ENCODE measurements at regions not wholly inside any gene's neighbourhood (a gene's known extent, or its start where the extent isn't known, plus 50 kb on each side); places are given as distances from the start of the nearest gene placed in this dataset.

DNA sequence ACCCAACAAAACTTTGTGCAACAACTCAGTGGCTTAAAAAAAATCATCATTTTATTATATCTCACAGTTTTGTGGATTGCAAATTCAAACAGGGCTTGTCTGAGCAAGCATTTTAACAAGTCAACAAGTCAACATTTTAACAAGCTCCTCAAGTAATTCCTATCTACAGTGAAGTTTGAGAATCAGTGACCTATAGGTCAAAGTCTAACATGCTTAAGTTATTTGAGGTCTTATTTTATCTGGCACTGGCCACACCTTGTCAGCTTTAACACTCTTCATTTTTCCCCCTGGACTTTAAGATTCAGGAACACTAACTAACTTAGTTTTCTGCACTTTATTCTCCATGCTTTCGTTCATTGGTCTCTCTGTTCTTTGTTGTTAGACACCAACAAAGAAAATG is 71.2 kb upstream of the PELI2 start:
- Histone ChIP-seq H2AFZ (ENCODE audit: low read depth, low read length) (no peak overlapping the region), H3K4me1 (ENCODE audit: insufficient read depth, low read length) (peaks cover 4% of the 10 kb centered on the region), H3K27ac (ENCODE audit: low read depth, low read length) (no peak overlapping the region), H3K4me3 (ENCODE audit: insufficient read depth, low read depth, low read length) (no peak overlapping the region), H3K36me3 (ENCODE audit: insufficient read depth, low read length) (no peaks in the 10 kb centered on the region), H3K27me3 (ENCODE audit: insufficient read depth, low read length) (no peaks in the 10 kb centered on the region), H3K4me2 (ENCODE audit: low read length) (no peak overlapping the region), H3K79me2 (ENCODE audit: insufficient read depth, low read length) (no peaks in the 10 kb centered on the region), H3K9me3 (ENCODE audit: insufficient read depth, low read depth, low read length) (no peaks in the 10 kb centered on the region), H4K20me1 (ENCODE audit: insufficient read depth, low read length) (no peaks in the 10 kb centered on the region), H3K9ac (ENCODE audit: low read length) (no peak overlapping the region)
- no peak for TF ChIP-seq EZH2 (IDR thresholded peaks at IDR 0.05; ENCODE audit: insufficient read depth, low read length)
- no peak for TF ChIP-seq CTCF (IDR thresholded peaks at IDR 0.05; ENCODE audit: insufficient read depth, low read depth, low read length)
- Mint-ChIP-seq H3K27ac (ENCODE audit: unreplicated experiment) (no peak overlapping the region), H3K36me3 (ENCODE audit: low read depth, unreplicated experiment) (no peaks in the 10 kb centered on the region), H3K4me3 (ENCODE audit: unreplicated experiment) (no peak overlapping the region), H3K4me1 (ENCODE audit: low read depth, unreplicated experiment) (peaks cover 2% of the 10 kb centered on the region), H3K9me3 (ENCODE audit: unreplicated experiment) (no peaks in the 10 kb centered on the region), H3K27me3 (ENCODE audit: low read depth, unreplicated experiment) (peaks cover 2% of the 10 kb centered on the region)
- DNase-seq (ENCODE audit: low read depth) (no peak), FAIRE-seq (no peak)

DNA sequence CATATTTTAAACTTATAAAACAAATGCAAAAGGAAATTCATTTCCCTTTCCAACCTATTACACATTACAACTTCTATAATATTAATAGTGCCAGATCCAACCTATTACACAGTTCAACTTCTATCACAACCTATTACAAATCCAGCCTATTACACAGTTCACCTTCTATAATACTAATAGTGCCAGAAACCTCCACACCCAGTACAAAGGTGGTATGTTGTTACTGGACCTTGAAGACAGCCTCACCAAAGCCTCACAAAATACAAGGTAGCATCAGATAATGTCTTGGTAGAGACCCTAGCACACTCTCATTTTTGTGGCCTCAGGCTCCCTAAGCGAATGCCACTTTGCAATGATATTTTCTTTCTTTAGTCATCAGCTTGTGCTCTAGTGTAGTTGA is 68.7 kb upstream of the PELI2 start:
- no peaks in the 10 kb centered on the region for H3K36me3 Mint-ChIP-seq (ENCODE audit: low read depth, unreplicated experiment)
- H3K4me3 Mint-ChIP-seq (ENCODE audit: unreplicated experiment): no peak overlapping the region
- H3K4me3 ChIP-seq (ENCODE audit: insufficient read depth, low read depth, low read length): no peak overlapping the region
- no peaks in the 10 kb centered on the region for H3K27me3 ChIP-seq (ENCODE audit: insufficient read depth, low read length)
- no peak overlapping the region for H3K27ac ChIP-seq (ENCODE audit: low read depth, low read length)
- H4K20me1 ChIP-seq (ENCODE audit: insufficient read depth, low read length): no peaks in the 10 kb centered on the region
- no peak for FAIRE-seq
- DNase-seq (ENCODE audit: low read depth): no peak
- no peaks in the 10 kb centered on the region for H3K4me1 Mint-ChIP-seq (ENCODE audit: low read depth, unreplicated experiment)
- H3K27me3 Mint-ChIP-seq (ENCODE audit: low read depth, unreplicated experiment): peaks cover 2% of the 10 kb centered on the region
- H3K9me3 ChIP-seq (ENCODE audit: insufficient read depth, low read depth, low read length): no peaks in the 10 kb centered on the region
- no peaks in the 10 kb centered on the region for H3K36me3 ChIP-seq (ENCODE audit: insufficient read depth, low read length)
- H3K4me2 ChIP-seq (ENCODE audit: low read length): no peak overlapping the region
- no peak overlapping the region for H2AFZ ChIP-seq (ENCODE audit: low read depth, low read length)
- H3K79me2 ChIP-seq (ENCODE audit: insufficient read depth, low read length): no peaks in the 10 kb centered on the region
- no peaks in the 10 kb centered on the region for H3K9me3 Mint-ChIP-seq (ENCODE audit: unreplicated experiment)
- no peak overlapping the region for H3K27ac Mint-ChIP-seq (ENCODE audit: unreplicated experiment)
- peaks cover under 1% of the 10 kb centered on the region for H3K4me1 ChIP-seq (ENCODE audit: insufficient read depth, low read length)
- no peak overlapping the region for H3K9ac ChIP-seq (ENCODE audit: low read length)
- no peak for TF ChIP-seq CTCF (IDR thresholded peaks at IDR 0.05; ENCODE audit: insufficient read depth, low read depth, low read length)
- no peak for TF ChIP-seq EZH2 (IDR thresholded peaks at IDR 0.05; ENCODE audit: insufficient read depth, low read length)

DNA sequence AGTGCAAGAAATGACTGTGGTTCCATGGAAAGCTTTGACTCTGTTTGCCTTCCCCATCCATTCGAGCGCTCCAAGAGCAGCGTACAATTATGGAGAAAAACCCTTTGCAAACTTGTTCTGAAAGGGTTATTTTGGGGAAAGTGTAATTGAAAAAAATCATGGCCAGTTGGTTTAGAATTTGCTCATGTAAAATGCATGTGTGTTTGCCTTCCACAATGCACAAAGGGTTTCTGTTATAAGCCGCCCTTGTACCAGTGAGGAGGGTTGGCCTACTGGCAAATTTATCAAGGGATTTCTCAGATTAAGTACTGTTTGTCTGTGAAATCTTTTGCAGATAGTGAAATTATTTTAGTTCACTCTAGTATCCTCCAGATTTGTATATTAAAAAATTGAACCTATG is 62.7 kb upstream of the PELI2 start:
- Histone ChIP-seq H3K27me3 (ENCODE audit: insufficient read depth, low read length) (peaks cover 4% of the 10 kb centered on the region), H3K27ac (ENCODE audit: low read depth, low read length) (no peak overlapping the region), H3K9ac (ENCODE audit: low read length) (no peak overlapping the region), H3K9me3 (ENCODE audit: insufficient read depth, low read depth, low read length) (no peaks in the 10 kb centered on the region), H3K36me3 (ENCODE audit: insufficient read depth, low read length) (no peaks in the 10 kb centered on the region), H4K20me1 (ENCODE audit: insufficient read depth, low read length) (no peaks in the 10 kb centered on the region), H3K4me3 (ENCODE audit: insufficient read depth, low read depth, low read length) (no peak overlapping the region), H2AFZ (ENCODE audit: low read depth, low read length) (no peak overlapping the region), H3K4me1 (ENCODE audit: insufficient read depth, low read length) (peaks cover 3% of the 10 kb centered on the region), H3K79me2 (ENCODE audit: insufficient read depth, low read length) (no peaks in the 10 kb centered on the region), H3K4me2 (ENCODE audit: low read length) (no peak overlapping the region)
- FAIRE-seq: no peak
- Mint-ChIP-seq H3K9me3 (ENCODE audit: unreplicated experiment) (no peaks in the 10 kb centered on the region), H3K27me3 (ENCODE audit: low read depth, unreplicated experiment) (peaks cover 2% of the 10 kb centered on the region), H3K4me3 (ENCODE audit: unreplicated experiment) (no peak overlapping the region), H3K4me1 (ENCODE audit: low read depth, unreplicated experiment) (peaks cover 6% of the 10 kb centered on the region), H3K27ac (ENCODE audit: unreplicated experiment) (no peak overlapping the region), H3K36me3 (ENCODE audit: low read depth, unreplicated experiment) (no peaks in the 10 kb centered on the region)
- DNase-seq (ENCODE audit: low read depth): no peak
- TF ChIP-seq EZH2 (IDR thresholded peaks at IDR 0.05; ENCODE audit: insufficient read depth, low read length) (no peak), CTCF (IDR thresholded peaks at IDR 0.05; ENCODE audit: insufficient read depth, low read depth, low read length) (no peak)
